ENCODE measurements at regions not wholly inside any gene's neighbourhood (a gene's known extent, or its start where the extent isn't known, plus 50 kb on each side); places are given as distances from the start of the nearest gene placed in this dataset.

DNA sequence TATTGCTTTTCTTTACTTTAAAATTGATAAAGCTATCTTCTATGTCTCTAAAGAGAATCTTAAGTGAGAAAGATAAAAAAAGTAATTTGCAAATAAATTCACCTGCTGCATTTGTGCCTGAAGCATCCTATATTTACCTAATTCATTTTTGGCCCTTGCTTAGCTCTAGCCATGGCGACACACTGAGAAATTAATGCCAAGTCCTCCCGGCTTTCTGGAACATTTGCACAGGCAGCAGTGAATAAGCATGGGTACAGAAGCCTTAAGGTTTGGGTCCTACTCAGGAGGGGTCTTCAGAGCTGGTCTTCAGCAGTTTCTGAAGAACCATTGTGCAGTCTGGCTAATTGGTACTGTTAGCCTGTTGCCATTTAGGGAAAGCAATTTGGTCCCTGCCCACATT lies 73.9 kb upstream of the ZEB2 start:
- no peaks in the 10 kb centered on the region for H3K9me3 Mint-ChIP-seq (ENCODE audit: unreplicated experiment)

DNA sequence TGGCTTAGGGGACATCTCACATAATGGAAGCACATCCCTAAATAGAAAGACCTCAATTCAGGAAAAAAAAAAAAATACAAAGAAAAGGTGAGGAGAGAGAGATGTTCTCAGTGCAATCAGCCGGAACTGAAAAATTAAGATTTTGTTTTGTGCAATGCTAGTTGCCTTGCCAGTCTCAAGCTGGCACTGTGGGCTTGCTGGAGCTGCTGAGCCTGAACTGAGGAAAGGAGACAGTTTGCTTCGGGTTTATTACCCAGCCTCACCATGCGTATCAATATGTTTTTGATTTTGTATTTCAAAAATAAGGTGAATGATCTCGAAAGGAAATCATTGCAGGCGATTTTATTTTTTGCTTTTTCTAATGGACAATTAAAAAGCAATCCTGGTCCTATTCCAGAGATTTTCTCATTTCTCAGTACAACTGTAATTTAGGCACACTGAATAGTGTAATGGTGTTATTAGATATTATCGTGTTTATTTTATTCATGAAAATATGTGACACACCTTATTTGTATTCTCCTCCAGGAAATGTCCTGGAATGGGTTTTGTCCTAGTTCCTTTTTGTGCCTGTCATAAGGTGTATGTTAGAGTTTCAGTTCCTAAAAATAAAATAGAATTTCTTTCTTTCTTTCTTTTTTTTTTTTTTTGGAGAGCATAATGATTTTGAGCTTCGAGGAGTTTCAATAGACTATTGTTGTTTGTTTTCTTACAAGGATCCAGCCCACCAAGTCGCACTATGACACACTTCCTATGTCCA lies 72.8 kb upstream of the ZEB2 start:
- Histone ChIP-seq H3K9ac (ENCODE audit: low read length) (no peak overlapping the region), H2AFZ (ENCODE audit: low read depth, low read length) (no peak overlapping the region), H3K9me3 (ENCODE audit: insufficient read depth, low read depth, low read length) (no peaks in the 10 kb centered on the region), H3K27ac (ENCODE audit: low read depth, low read length) (no peak overlapping the region), H4K20me1 (ENCODE audit: insufficient read depth, low read length) (no peaks in the 10 kb centered on the region), H3K4me3 (ENCODE audit: insufficient read depth, low read depth, low read length) (no peak overlapping the region), H3K4me1 (ENCODE audit: insufficient read depth, low read length) (peaks cover 3% of the 10 kb centered on the region), H3K79me2 (ENCODE audit: insufficient read depth, low read length) (no peaks in the 10 kb centered on the region), H3K4me2 (ENCODE audit: low read length) (no peak overlapping the region), H3K36me3 (ENCODE audit: insufficient read depth, low read length) (no peaks in the 10 kb centered on the region), H3K27me3 (ENCODE audit: insufficient read depth, low read length) (no peaks in the 10 kb centered on the region)
- DNase-seq (ENCODE audit: low read depth) = no peak
- TF ChIP-seq, protein P1, sequence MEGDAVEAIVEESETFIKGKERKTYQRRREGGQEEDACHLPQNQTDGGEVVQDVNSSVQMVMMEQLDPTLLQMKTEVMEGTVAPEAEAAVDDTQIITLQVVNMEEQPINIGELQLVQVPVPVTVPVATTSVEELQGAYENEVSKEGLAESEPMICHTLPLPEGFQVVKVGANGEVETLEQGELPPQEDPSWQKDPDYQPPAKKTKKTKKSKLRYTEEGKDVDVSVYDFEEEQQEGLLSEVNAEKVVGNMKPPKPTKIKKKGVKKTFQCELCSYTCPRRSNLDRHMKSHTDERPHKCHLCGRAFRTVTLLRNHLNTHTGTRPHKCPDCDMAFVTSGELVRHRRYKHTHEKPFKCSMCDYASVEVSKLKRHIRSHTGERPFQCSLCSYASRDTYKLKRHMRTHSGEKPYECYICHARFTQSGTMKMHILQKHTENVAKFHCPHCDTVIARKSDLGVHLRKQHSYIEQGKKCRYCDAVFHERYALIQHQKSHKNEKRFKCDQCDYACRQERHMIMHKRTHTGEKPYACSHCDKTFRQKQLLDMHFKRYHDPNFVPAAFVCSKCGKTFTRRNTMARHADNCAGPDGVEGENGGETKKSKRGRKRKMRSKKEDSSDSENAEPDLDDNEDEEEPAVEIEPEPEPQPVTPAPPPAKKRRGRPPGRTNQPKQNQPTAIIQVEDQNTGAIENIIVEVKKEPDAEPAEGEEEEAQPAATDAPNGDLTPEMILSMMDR (IDR thresholded peaks at IDR 0.05; ENCODE audit: insufficient read depth, low read depth, low read length) = no peak
- H3K27me3 Mint-ChIP-seq (ENCODE audit: low read depth, unreplicated experiment) = no peaks in the 10 kb centered on the region
- H3K9me3 Mint-ChIP-seq (ENCODE audit: unreplicated experiment) = no peaks in the 10 kb centered on the region
- no peak for FAIRE-seq
- no peak overlapping the region for H3K4me3 Mint-ChIP-seq (ENCODE audit: unreplicated experiment)
- no peak overlapping the region for H3K27ac Mint-ChIP-seq (ENCODE audit: unreplicated experiment)
- H3K4me1 Mint-ChIP-seq (ENCODE audit: low read depth, unreplicated experiment) = peaks cover 8% of the 10 kb centered on the region
- no peaks in the 10 kb centered on the region for H3K36me3 Mint-ChIP-seq (ENCODE audit: low read depth, unreplicated experiment)

More for the DNA sequence above, 73.9 kb upstream of the ZEB2 start:
- Mint-ChIP-seq H3K36me3 (ENCODE audit: low read depth, unreplicated experiment) (no peaks in the 10 kb centered on the region), H3K4me3 (ENCODE audit: unreplicated experiment) (no peak overlapping the region), H3K27ac (ENCODE audit: unreplicated experiment) (no peak overlapping the region), H3K4me1 (ENCODE audit: low read depth, unreplicated experiment) (peaks cover 8% of the 10 kb centered on the region), H3K27me3 (ENCODE audit: low read depth, unreplicated experiment) (no peaks in the 10 kb centered on the region)
- DNase-seq (ENCODE audit: low read depth) = no peak
- Histone ChIP-seq H3K79me2 (ENCODE audit: insufficient read depth, low read length) (no peaks in the 10 kb centered on the region), H3K4me1 (ENCODE audit: insufficient read depth, low read length) (peaks cover 3% of the 10 kb centered on the region), H3K27ac (ENCODE audit: low read depth, low read length) (no peak overlapping the region), H3K4me2 (ENCODE audit: low read length) (no peak overlapping the region), H3K36me3 (ENCODE audit: insufficient read depth, low read length) (no peaks in the 10 kb centered on the region), H4K20me1 (ENCODE audit: insufficient read depth, low read length) (no peaks in the 10 kb centered on the region), H3K27me3 (ENCODE audit: insufficient read depth, low read length) (no peaks in the 10 kb centered on the region), H3K9me3 (ENCODE audit: insufficient read depth, low read depth, low read length) (no peaks in the 10 kb centered on the region), H3K4me3 (ENCODE audit: insufficient read depth, low read depth, low read length) (no peak overlapping the region), H2AFZ (ENCODE audit: low read depth, low read length) (no peak overlapping the region), H3K9ac (ENCODE audit: low read length) (no peak overlapping the region)
- TF ChIP-seq, protein P1 (IDR thresholded peaks at IDR 0.05; ENCODE audit: insufficient read depth, low read depth, low read length) = no peak
- no peak for TF ChIP-seq EZH2 (IDR thresholded peaks at IDR 0.05; ENCODE audit: insufficient read depth, low read length)
- FAIRE-seq = no peak

DNA sequence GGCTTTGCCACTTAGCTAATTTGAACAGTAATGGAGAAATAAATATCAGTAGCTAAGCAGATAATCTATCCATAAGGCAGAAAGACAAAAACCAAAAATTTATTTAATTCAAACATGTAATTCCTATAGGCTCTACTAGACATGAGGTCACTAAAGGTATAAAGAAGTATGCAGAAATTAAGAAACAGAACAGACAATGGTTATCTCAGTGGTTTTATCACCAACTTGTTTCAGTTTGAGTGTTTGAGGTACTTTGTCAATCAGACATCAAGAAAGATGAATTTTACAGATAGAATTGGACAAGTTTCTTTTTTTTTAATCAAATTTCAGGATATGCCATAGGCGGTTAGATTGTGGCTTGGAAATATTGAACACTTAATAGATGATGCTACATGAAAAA lies 67.4 kb upstream of the ZEB2 start:
- no peak overlapping the region for H3K4me3 ChIP-seq (ENCODE audit: insufficient read depth, low read depth, low read length)
- H3K9me3 Mint-ChIP-seq (ENCODE audit: unreplicated experiment) = no peaks in the 10 kb centered on the region
- H3K36me3 ChIP-seq (ENCODE audit: insufficient read depth, low read length) = no peaks in the 10 kb centered on the region
- FAIRE-seq (no peak), DNase-seq (ENCODE audit: low read depth) (no peak)
- H3K4me1 ChIP-seq (ENCODE audit: insufficient read depth, low read length) = peaks cover 3% of the 10 kb centered on the region
- no peak overlapping the region for H3K4me2 ChIP-seq (ENCODE audit: low read length)
- H3K27ac ChIP-seq (ENCODE audit: low read depth, low read length) = no peak overlapping the region
- H3K9ac ChIP-seq (ENCODE audit: low read length) = no peak overlapping the region
- H3K79me2 ChIP-seq (ENCODE audit: insufficient read depth, low read length) = no peaks in the 10 kb centered on the region
- H3K27me3 ChIP-seq (ENCODE audit: insufficient read depth, low read length) = no peaks in the 10 kb centered on the region
- no peak overlapping the region for H2AFZ ChIP-seq (ENCODE audit: low read depth, low read length)
- no peak overlapping the region for H3K27ac Mint-ChIP-seq (ENCODE audit: unreplicated experiment)
- no peaks in the 10 kb centered on the region for H4K20me1 ChIP-seq (ENCODE audit: insufficient read depth, low read length)
- H3K36me3 Mint-ChIP-seq (ENCODE audit: low read depth, unreplicated experiment) = no peaks in the 10 kb centered on the region
- peaks cover 8% of the 10 kb centered on the region for H3K4me1 Mint-ChIP-seq (ENCODE audit: low read depth, unreplicated experiment)
- H3K4me3 Mint-ChIP-seq (ENCODE audit: unreplicated experiment) = no peak overlapping the region
- H3K9me3 ChIP-seq (ENCODE audit: insufficient read depth, low read depth, low read length) = no peaks in the 10 kb centered on the region
- TF ChIP-seq, protein P1 (IDR thresholded peaks at IDR 0.05; ENCODE audit: insufficient read depth, low read depth, low read length) = no peak
- no peak for TF ChIP-seq EZH2 (IDR thresholded peaks at IDR 0.05; ENCODE audit: insufficient read depth, low read length)
- H3K27me3 Mint-ChIP-seq (ENCODE audit: low read depth, unreplicated experiment) = no peaks in the 10 kb centered on the region

Measured in astrocyte (in vitro differentiated cells and primary cell).